ENCODE measurements at regions not wholly inside any gene's neighbourhood (a gene's known extent, or its start where the extent isn't known, plus 50 kb on each side); places are given as distances from the start of the nearest gene placed in this dataset.

DNA sequence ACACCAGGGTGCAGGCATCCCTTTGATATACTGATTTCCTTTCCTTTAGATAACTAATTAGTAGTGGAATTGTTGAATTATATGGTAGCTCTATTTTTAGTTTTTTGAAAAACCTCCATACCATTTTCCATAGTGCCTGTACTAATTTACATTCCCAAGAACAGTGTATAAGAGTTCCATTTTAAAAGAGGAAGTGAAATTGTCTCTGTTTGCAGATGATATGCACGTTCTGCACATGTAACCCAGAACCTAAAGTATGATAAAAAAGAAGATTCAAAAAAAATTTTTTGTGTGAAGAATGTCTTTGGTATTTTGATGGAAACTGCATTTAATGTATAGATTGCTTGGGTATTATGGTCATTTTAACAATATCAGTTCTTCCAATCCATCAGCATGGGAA, 424.0 kb upstream of the CCNH start:
- Histone ChIP-seq H3K4me3 (replicated peaks in 1 of 4; ENCODE audit: control extremely low read depth in 1 of 4, insufficient read depth in 1 of 4, low read depth in 3 of 4, low read length in 4 of 4) (no peak overlapping the region), H3K4me1 (ENCODE audit: control insufficient read depth, extremely low read depth, insufficient read depth, low read length) (no peaks in the 10 kb centered on the region), H3K9ac (ENCODE audit: insufficient read depth, low read length) (no peak overlapping the region), H3K9me3 (ENCODE audit: control insufficient read depth, insufficient read depth, low read depth, low read length) (no peaks in the 10 kb centered on the region), H3K4me2 (ENCODE audit: extremely low read depth, insufficient read depth, low read length) (no peak overlapping the region), H3K27me3 (ENCODE audit: control insufficient read depth, insufficient read depth, low read length) (no peaks in the 10 kb centered on the region), H2AFZ (ENCODE audit: low read length) (no peak overlapping the region), H3K79me2 (ENCODE audit: control insufficient read depth, insufficient read depth, low read length) (no peaks in the 10 kb centered on the region), H3K36me3 (ENCODE audit: control insufficient read depth, insufficient read depth, low read length) (no peaks in the 10 kb centered on the region), H4K20me1 (ENCODE audit: control insufficient read depth, extremely low read depth, insufficient read depth, low read length) (no peaks in the 10 kb centered on the region), H3K27ac (ENCODE audit: insufficient read depth, low read length) (no peak overlapping the region)
- TF ChIP-seq, protein P1, sequence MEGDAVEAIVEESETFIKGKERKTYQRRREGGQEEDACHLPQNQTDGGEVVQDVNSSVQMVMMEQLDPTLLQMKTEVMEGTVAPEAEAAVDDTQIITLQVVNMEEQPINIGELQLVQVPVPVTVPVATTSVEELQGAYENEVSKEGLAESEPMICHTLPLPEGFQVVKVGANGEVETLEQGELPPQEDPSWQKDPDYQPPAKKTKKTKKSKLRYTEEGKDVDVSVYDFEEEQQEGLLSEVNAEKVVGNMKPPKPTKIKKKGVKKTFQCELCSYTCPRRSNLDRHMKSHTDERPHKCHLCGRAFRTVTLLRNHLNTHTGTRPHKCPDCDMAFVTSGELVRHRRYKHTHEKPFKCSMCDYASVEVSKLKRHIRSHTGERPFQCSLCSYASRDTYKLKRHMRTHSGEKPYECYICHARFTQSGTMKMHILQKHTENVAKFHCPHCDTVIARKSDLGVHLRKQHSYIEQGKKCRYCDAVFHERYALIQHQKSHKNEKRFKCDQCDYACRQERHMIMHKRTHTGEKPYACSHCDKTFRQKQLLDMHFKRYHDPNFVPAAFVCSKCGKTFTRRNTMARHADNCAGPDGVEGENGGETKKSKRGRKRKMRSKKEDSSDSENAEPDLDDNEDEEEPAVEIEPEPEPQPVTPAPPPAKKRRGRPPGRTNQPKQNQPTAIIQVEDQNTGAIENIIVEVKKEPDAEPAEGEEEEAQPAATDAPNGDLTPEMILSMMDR (conservative IDR thresholded peaks at IDR 0.05 in 1 of 2, IDR thresholded peaks at IDR 0.05 in 1 of 2; ENCODE audit: low read depth in 1 of 2, low read length in 2 of 2): no peak
- no peak for TF ChIP-seq EZH2 (IDR thresholded peaks at IDR 0.05; ENCODE audit: low read length, missing control alignments)
- DNase-seq (ENCODE audit: low read depth in 2 of 2): no peak

DNA sequence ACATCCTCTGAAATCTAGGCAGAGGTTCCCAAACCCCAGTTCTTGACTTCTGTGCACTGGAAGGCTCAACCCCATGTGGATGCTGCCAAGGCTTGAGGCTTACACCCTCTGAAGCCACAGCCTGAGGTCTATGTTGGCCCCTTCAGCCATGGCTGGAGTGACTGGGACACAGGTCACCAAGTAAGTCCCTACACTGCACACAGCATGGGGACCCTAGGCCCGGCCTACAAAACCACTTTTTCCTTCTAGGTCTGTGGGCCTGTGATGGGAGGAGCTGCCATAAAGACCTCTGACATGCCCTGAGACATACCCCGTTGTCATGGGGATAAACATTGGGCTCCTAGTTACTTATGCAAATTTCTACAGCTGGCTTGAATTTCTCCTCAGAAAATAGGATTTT, 418.8 kb upstream of the CCNH start:
- Histone ChIP-seq H3K27ac (ENCODE audit: insufficient read depth, low read length) (no peak overlapping the region), H3K9me3 (ENCODE audit: control insufficient read depth, insufficient read depth, low read depth, low read length) (no peaks in the 10 kb centered on the region), H3K4me2 (ENCODE audit: extremely low read depth, insufficient read depth, low read length) (no peak overlapping the region), H3K9ac (ENCODE audit: insufficient read depth, low read length) (no peak overlapping the region), H3K27me3 (ENCODE audit: control insufficient read depth, insufficient read depth, low read length) (no peaks in the 10 kb centered on the region), H3K36me3 (ENCODE audit: control insufficient read depth, insufficient read depth, low read length) (no peaks in the 10 kb centered on the region), H4K20me1 (ENCODE audit: control insufficient read depth, extremely low read depth, insufficient read depth, low read length) (no peaks in the 10 kb centered on the region), H3K4me3 (replicated peaks in 1 of 4; ENCODE audit: control extremely low read depth in 1 of 4, insufficient read depth in 1 of 4, low read depth in 3 of 4, low read length in 4 of 4) (no peak overlapping the region), H3K4me1 (ENCODE audit: control insufficient read depth, extremely low read depth, insufficient read depth, low read length) (no peaks in the 10 kb centered on the region), H2AFZ (ENCODE audit: low read length) (no peak overlapping the region), H3K79me2 (ENCODE audit: control insufficient read depth, insufficient read depth, low read length) (no peaks in the 10 kb centered on the region)
- no peak for TF ChIP-seq EZH2 (IDR thresholded peaks at IDR 0.05; ENCODE audit: low read length, missing control alignments)
- TF ChIP-seq, protein P1 (conservative IDR thresholded peaks at IDR 0.05 in 1 of 2, IDR thresholded peaks at IDR 0.05 in 1 of 2; ENCODE audit: low read depth in 1 of 2, low read length in 2 of 2): no peak
- DNase-seq (ENCODE audit: low read depth in 2 of 2): no peak

DNA sequence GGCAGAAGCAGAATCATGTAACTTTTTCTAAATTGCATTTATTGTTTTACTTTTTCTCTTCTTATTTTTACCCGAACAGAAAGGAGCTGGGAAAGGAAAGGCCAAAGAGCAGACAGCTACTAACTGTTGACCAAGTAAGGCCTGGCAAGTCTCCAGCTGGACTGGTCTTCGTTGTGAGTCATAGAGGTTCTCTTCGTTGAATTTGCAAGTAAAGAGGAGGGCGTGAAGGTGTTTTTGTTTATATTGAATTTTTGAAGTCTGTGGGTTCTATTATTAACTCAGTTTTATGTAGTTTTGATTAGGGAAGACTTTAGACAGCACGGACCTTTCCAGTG, 416.5 kb upstream of the CCNH start:
- H3K4me2 ChIP-seq (ENCODE audit: extremely low read depth, insufficient read depth, low read length): no peak overlapping the region
- H3K9ac ChIP-seq (ENCODE audit: insufficient read depth, low read length): no peak overlapping the region
- H3K79me2 ChIP-seq (ENCODE audit: control insufficient read depth, insufficient read depth, low read length): no peaks in the 10 kb centered on the region
- no peaks in the 10 kb centered on the region for H3K27me3 ChIP-seq (ENCODE audit: control insufficient read depth, insufficient read depth, low read length)
- H3K27ac ChIP-seq (ENCODE audit: insufficient read depth, low read length): no peak overlapping the region
- TF ChIP-seq, protein P1 (conservative IDR thresholded peaks at IDR 0.05 in 1 of 2, IDR thresholded peaks at IDR 0.05 in 1 of 2; ENCODE audit: low read depth in 1 of 2, low read length in 2 of 2): no peak
- no peak for TF ChIP-seq EZH2 (IDR thresholded peaks at IDR 0.05; ENCODE audit: low read length, missing control alignments)
- H3K36me3 ChIP-seq (ENCODE audit: control insufficient read depth, insufficient read depth, low read length): no peaks in the 10 kb centered on the region
- no peak overlapping the region for H2AFZ ChIP-seq (ENCODE audit: low read length)
- H3K4me1 ChIP-seq (ENCODE audit: control insufficient read depth, extremely low read depth, insufficient read depth, low read length): no peaks in the 10 kb centered on the region
- peak in 1 of 2 donors; percentile 93 for DNase-seq (ENCODE audit: low read depth in 2 of 2)
- no peaks in the 10 kb centered on the region for H4K20me1 ChIP-seq (ENCODE audit: control insufficient read depth, extremely low read depth, insufficient read depth, low read length)
- no peak overlapping the region for H3K4me3 ChIP-seq (replicated peaks in 1 of 4; ENCODE audit: control extremely low read depth in 1 of 4, insufficient read depth in 1 of 4, low read depth in 3 of 4, low read length in 4 of 4)
- H3K9me3 ChIP-seq (ENCODE audit: control insufficient read depth, insufficient read depth, low read depth, low read length): no peaks in the 10 kb centered on the region
